IPS-15b (cell line): ENCODE measurements at regions not wholly inside any gene's neighbourhood (a gene's known extent, or its start where the extent isn't known, plus 50 kb on each side); places are given as distances from the start of the nearest gene placed in this dataset.

Experiments
- H3K27me3 ChIP-seq: one replicate; pipeline ENCODE4 v1.6.1; 2013; ENCODE audit warnings: low read length; ENCODE audit not compliant: control insufficient read depth, insufficient read depth
- H3K36me3 ChIP-seq: one replicate; pipeline ENCODE4 v1.6.1; 2013; ENCODE audit warnings: low read length; ENCODE audit not compliant: control insufficient read depth, insufficient read depth
- H3K4me1 ChIP-seq: one replicate; pipeline ENCODE4 v1.6.1; 2013; ENCODE audit warnings: mild to moderate bottlenecking, low read length; ENCODE audit not compliant: control insufficient read depth, insufficient read depth
- H3K4me3 ChIP-seq: one replicate; pipeline ENCODE4 v1.5.1; 2013; ENCODE audit warnings: low read depth, low read length
- H3K9ac ChIP-seq: one replicate; pipeline ENCODE4 v1.6.1; 2013; ENCODE audit warnings: low read depth, mild to moderate bottlenecking, low read length
- H3K9me3 ChIP-seq: one replicate; pipeline ENCODE4 v1.6.1; 2013; ENCODE audit warnings: mild to moderate bottlenecking, low read length; ENCODE audit not compliant: control insufficient read depth, insufficient read depth

GRCh38 chr2:106316915-106317314 is 122.8 kb upstream of the UXS1 start:
- H3K9me3 ChIP-seq, result no peaks in the 10 kb centered on the region
- no peaks in the 10 kb centered on the region for H3K36me3 ChIP-seq
- H3K9ac ChIP-seq, result no peak overlapping the region
- H3K4me1 ChIP-seq, result no peaks in the 10 kb centered on the region
- H3K4me3 ChIP-seq, result no peak overlapping the region
- no peaks in the 10 kb centered on the region for H3K27me3 ChIP-seq

- H3K4me1 ChIP-seq, result no peaks in the 10 kb centered on the region
- H3K9ac ChIP-seq, result no peak overlapping the region
- no peak overlapping the region for H3K4me3 ChIP-seq
- H3K9me3 ChIP-seq, result no peaks in the 10 kb centered on the region
- no peaks in the 10 kb centered on the region for H3K27me3 ChIP-seq
- H3K36me3 ChIP-seq, result no peaks in the 10 kb centered on the region
Measured at GRCh38 chr2:106314444-106314843, 120.3 kb upstream of the UXS1 start.

DNA sequence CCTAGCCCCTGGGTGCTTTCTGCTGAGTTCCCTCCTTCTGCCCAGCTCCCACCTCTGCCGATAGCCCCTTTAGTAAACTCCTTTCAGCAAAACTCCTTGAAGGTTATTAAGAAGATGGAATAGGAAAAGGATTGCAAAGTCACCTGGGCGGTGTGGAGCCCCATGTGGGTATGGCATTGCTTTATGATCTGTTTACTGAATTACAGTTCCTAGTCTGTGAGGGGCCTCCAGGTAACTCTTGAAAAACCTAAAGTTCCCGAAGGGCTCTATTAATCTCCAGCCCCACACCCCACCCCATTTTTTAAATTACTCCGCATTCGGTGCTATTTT is 116.9 kb upstream of the UXS1 start:
- H3K27me3 ChIP-seq, result no peaks in the 10 kb centered on the region
- no peaks in the 10 kb centered on the region for H3K9me3 ChIP-seq
- H3K4me1 ChIP-seq, result no peaks in the 10 kb centered on the region
- no peaks in the 10 kb centered on the region for H3K36me3 ChIP-seq
- H3K9ac ChIP-seq, result no peak overlapping the region
- H3K4me3 ChIP-seq, result peak overlapping the region; percentile 24

GRCh38 chr2:106307860-106308259 is 113.8 kb upstream of the UXS1 start:
- Histone ChIP-seq H3K4me1 (no peaks in the 10 kb centered on the region), H3K4me3 (no peak overlapping the region), H3K27me3 (no peaks in the 10 kb centered on the region), H3K9me3 (no peaks in the 10 kb centered on the region), H3K36me3 (no peaks in the 10 kb centered on the region), H3K9ac (no peak overlapping the region)

GRCh38 chr2:106306387-106306786 is 112.3 kb upstream of the UXS1 start:
- no peaks in the 10 kb centered on the region for H3K27me3 ChIP-seq
- H3K36me3 ChIP-seq, result no peaks in the 10 kb centered on the region
- no peaks in the 10 kb centered on the region for H3K4me1 ChIP-seq
- no peak overlapping the region for H3K9ac ChIP-seq
- no peak overlapping the region for H3K4me3 ChIP-seq
- H3K9me3 ChIP-seq, result no peaks in the 10 kb centered on the region

- H3K9me3 ChIP-seq, result no peaks in the 10 kb centered on the region
- H3K4me3 ChIP-seq, result no peak overlapping the region
- no peaks in the 10 kb centered on the region for H3K27me3 ChIP-seq
- no peaks in the 10 kb centered on the region for H3K36me3 ChIP-seq
- H3K4me1 ChIP-seq, result no peaks in the 10 kb centered on the region
- H3K9ac ChIP-seq, result no peak overlapping the region
Measured at GRCh38 chr2:106304612-106305184, 110.6 kb upstream of the UXS1 start.

DNA sequence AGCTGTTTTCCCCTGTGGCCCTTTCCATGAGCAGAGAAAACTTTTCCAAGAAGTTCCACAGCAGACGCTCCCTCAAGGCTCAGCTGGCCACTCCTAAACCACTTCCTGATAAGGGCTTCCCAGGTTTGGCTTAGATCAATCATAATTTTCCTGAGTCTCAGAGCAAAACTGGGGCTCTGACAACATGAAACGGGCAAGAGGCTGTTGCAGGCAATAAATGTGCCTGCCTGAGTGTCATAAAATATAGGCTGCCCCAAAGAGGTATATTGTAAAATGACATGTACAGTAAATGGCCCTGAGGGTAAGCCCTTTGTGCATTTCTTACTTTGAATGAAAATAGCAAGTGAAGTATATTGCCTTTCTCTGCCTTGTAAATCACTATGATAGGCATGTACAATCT is 105.6 kb upstream of the UXS1 start:
- H3K4me3 ChIP-seq, result no peak overlapping the region
- no peaks in the 10 kb centered on the region for H3K27me3 ChIP-seq
- H3K9ac ChIP-seq, result no peak overlapping the region
- H3K36me3 ChIP-seq, result no peaks in the 10 kb centered on the region
- H3K4me1 ChIP-seq, result no peaks in the 10 kb centered on the region
- H3K9me3 ChIP-seq, result no peaks in the 10 kb centered on the region

- Histone ChIP-seq H3K4me3 (no peak overlapping the region), H3K9ac (no peak overlapping the region), H3K4me1 (no peaks in the 10 kb centered on the region), H3K36me3 (no peaks in the 10 kb centered on the region), H3K27me3 (no peaks in the 10 kb centered on the region), H3K9me3 (no peaks in the 10 kb centered on the region)
Measured at GRCh38 chr2:106296182-106296815, 102.2 kb upstream of the UXS1 start.

GRCh38 chr2:106294182-106294581 is 100.1 kb upstream of the UXS1 start:
- Histone ChIP-seq H3K4me1 (no peaks in the 10 kb centered on the region), H3K9ac (no peak overlapping the region), H3K4me3 (no peak overlapping the region), H3K36me3 (no peaks in the 10 kb centered on the region), H3K27me3 (no peaks in the 10 kb centered on the region), H3K9me3 (no peaks in the 10 kb centered on the region)

DNA sequence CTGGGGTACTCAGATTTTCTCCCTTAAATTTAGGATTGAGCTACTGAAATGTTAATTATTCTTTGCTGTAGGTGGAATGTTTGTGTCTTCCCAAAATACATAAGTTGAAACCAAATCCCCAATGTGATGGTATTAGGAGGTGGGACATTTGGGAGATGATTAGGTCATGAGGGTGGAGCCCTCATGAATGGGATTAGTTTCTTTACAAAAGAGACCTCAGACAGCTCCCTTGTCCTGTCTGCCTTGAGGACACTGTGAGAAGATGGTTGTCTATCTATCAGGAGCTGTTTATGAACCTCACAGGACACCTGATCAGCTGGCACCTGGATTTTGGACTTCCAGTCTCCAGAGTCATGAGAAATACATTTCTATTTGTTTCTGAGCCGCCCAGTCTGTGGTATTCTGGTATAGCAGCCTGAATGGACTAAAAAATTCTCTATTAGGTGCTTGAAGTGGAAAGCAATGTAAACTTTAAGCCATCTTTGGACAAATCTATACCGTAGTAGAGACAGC is 99.2 kb upstream of the UXS1 start:
- Histone ChIP-seq H3K36me3 (no peaks in the 10 kb centered on the region), H3K4me3 (no peak overlapping the region), H3K9me3 (no peaks in the 10 kb centered on the region), H3K27me3 (no peaks in the 10 kb centered on the region), H3K4me1 (no peaks in the 10 kb centered on the region), H3K9ac (no peak overlapping the region)

DNA sequence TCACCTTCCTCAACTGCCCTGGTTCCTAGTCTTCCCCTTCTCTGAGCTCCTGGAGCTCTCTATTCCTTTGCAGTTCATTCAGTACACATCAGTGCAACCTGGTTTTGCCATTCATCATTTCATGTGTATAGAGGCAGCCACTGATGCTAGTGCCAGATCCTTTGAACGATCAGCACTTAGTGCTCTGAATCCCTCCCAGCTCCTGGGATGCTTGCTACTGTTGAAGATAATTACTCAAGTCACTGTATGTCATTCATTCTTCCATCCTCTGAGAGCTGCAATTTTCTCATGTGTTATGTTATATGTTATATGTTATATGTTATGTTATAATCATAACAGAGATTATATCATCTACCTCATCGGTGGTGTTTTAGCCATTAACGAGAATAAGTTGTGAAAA is 98.5 kb upstream of the UXS1 start:
- no peaks in the 10 kb centered on the region for H3K9me3 ChIP-seq
- no peak overlapping the region for H3K4me3 ChIP-seq
- no peaks in the 10 kb centered on the region for H3K4me1 ChIP-seq
- no peaks in the 10 kb centered on the region for H3K27me3 ChIP-seq
- no peak overlapping the region for H3K9ac ChIP-seq
- H3K36me3 ChIP-seq, result no peaks in the 10 kb centered on the region

DNA sequence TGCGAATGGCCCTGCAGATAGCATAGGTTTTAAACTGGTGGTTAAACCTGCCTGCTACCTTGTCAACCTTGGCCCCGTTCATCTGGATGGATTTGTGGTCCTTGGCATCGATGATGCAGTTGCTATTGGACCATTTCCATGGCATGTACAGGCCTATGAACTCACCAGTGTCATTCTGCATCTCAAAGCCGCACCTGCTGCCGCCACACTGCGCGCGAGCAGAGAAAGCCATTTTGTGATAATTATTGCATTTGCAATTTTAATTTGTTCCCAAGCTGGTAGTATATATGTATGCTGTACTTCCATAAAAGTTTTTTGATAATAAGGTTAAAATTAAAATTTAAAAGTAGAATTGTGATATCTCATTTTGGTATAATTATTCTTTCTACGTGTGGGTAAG is 94.8 kb upstream of the UXS1 start:
- Histone ChIP-seq H3K36me3 (no peaks in the 10 kb centered on the region), H3K9me3 (no peaks in the 10 kb centered on the region), H3K4me1 (no peaks in the 10 kb centered on the region), H3K4me3 (no peak overlapping the region), H3K27me3 (no peaks in the 10 kb centered on the region), H3K9ac (no peak overlapping the region)
